Cardiac muscle cell (in vitro differentiated cells and primary cell): ENCODE measurements at regions not wholly inside any gene's neighbourhood (a gene's known extent, or its start where the extent isn't known, plus 50 kb on each side); places are given as distances from the start of the nearest gene placed in this dataset.

ENCODE experiments used
- DNase-seq, 2 donors: peaks; one replicate each; pipeline versions ENCODE4 v3.0.0 to v3.0.0-alpha.2; 2010 to 2017; ENCODE audit warnings: low read depth in 1 of 2, low spot score in 1 of 2
- H3K27ac ChIP-seq: fragments of 200-600 bp; sonication (generic); 2 replicates; pipeline ENCODE4 v1.5.1; 2016
- H3K27me3 ChIP-seq: fragments of 200-600 bp; sonication (generic); 2 replicates; pipeline ENCODE4 v1.6.0; 2016; ENCODE audit warnings: control low read depth
- H3K36me3 ChIP-seq: fragments of 200-600 bp; sonication (generic); 2 replicates; pipeline ENCODE4 v1.5.1; 2016; ENCODE audit warnings: control low read depth
- H3K4me1 ChIP-seq: fragments of 200-600 bp; sonication (generic); 2 replicates; pipeline ENCODE4 v1.8.1; 2017; ENCODE audit warnings: low read depth, mild to moderate bottlenecking, mixed run types
- H3K4me3 ChIP-seq: fragments of 200-600 bp; sonication (generic); 2 replicates; pipeline ENCODE4 v1.5.1; 2016; ENCODE audit warnings: mild to moderate bottlenecking
- H3K9me3 ChIP-seq: fragments of 200-600 bp; sonication (generic); 2 replicates; pipeline ENCODE4 v1.5.1; 2017; ENCODE audit warnings: low read depth, mild to moderate bottlenecking, control low read depth
- CTCF ChIP-seq: IDR thresholded peaks from 2 replicates; pipeline ENCODE4 v1.5.1; 2012; ENCODE audit warnings: low read depth, mild to moderate bottlenecking, low read length

GRCh38 chr18:65464361-65464760, 286.5 kb upstream of the CDH7 start:
- no peaks in the 10 kb centered on the region for H3K9me3 ChIP-seq
- no peak overlapping the region for H3K4me3 ChIP-seq
- no peak for TF ChIP-seq CTCF
- H3K36me3 ChIP-seq: no peaks in the 10 kb centered on the region
- no peaks in the 10 kb centered on the region for H3K4me1 ChIP-seq
- no peaks in the 10 kb centered on the region for H3K27me3 ChIP-seq
- no peak for DNase-seq
- H3K27ac ChIP-seq: no peak overlapping the region

- Histone ChIP-seq H3K4me1 (no peaks in the 10 kb centered on the region), H3K27me3 (no peaks in the 10 kb centered on the region), H3K4me3 (no peak overlapping the region), H3K9me3 (no peaks in the 10 kb centered on the region), H3K27ac (no peak overlapping the region), H3K36me3 (no peaks in the 10 kb centered on the region)
- no peak for DNase-seq
- no peak for TF ChIP-seq CTCF
These were observed 291.1 kb upstream of the CDH7 start for GRCh38 chr18:65459741-65460140.

- no peaks in the 10 kb centered on the region for H3K9me3 ChIP-seq
- no peak for DNase-seq
- no peak overlapping the region for H3K4me3 ChIP-seq
- no peak for TF ChIP-seq CTCF
- no peaks in the 10 kb centered on the region for H3K27me3 ChIP-seq
- no peaks in the 10 kb centered on the region for H3K4me1 ChIP-seq
- H3K36me3 ChIP-seq: no peaks in the 10 kb centered on the region
- H3K27ac ChIP-seq: no peak overlapping the region
These were observed 291.9 kb upstream of the CDH7 start for GRCh38 chr18:65458871-65459270.

GRCh38 chr18:65439188-65439587, 311.6 kb upstream of the CDH7 start:
- Histone ChIP-seq H3K9me3 (no peaks in the 10 kb centered on the region), H3K4me3 (no peak overlapping the region), H3K4me1 (no peaks in the 10 kb centered on the region), H3K27me3 (no peaks in the 10 kb centered on the region), H3K36me3 (no peaks in the 10 kb centered on the region), H3K27ac (no peak overlapping the region)
- no peak for DNase-seq
- no peak for TF ChIP-seq CTCF

- DNase-seq: no peak
- Histone ChIP-seq H3K4me1 (no peaks in the 10 kb centered on the region), H3K9me3 (no peaks in the 10 kb centered on the region), H3K27ac (no peak overlapping the region), H3K27me3 (no peaks in the 10 kb centered on the region), H3K4me3 (no peak overlapping the region), H3K36me3 (no peaks in the 10 kb centered on the region)
- no peak for TF ChIP-seq CTCF
These were observed 314.4 kb upstream of the CDH7 start for GRCh38 chr18:65436430-65436829.

GRCh38 chr18:65435534-65435933, 315.3 kb upstream of the CDH7 start:
- Histone ChIP-seq H3K27me3 (no peaks in the 10 kb centered on the region), H3K4me1 (no peaks in the 10 kb centered on the region), H3K36me3 (no peaks in the 10 kb centered on the region), H3K9me3 (no peaks in the 10 kb centered on the region), H3K27ac (no peak overlapping the region), H3K4me3 (no peak overlapping the region)
- no peak for DNase-seq
- no peak for TF ChIP-seq CTCF
